WTC11 (cell line): ENCODE measurements at regions not wholly inside any gene's neighbourhood (a gene's known extent, or its start where the extent isn't known, plus 50 kb on each side); places are given as distances from the start of the nearest gene placed in this dataset.

Experiments
- ATAC-seq: fragments of 200-7000 bp; cut with Tn5 transposase; 2 replicates; pipeline ENCODE4 v1.10.0; 2021; ENCODE audit warnings: mild to moderate bottlenecking, moderate library complexity
- CTCF ChIA-PET: fragments of 300-600 bp; sonication (Branson Sonifier 250); formaldehyde crosslinking; loops from one replicate; lab custom pipeline; 2021; ENCODE audit warnings: antibody characterized with exemption; lab: Charles Lee
- POLR2A ChIA-PET: fragments of 350-600 bp; sonication (Branson Sonifier 250); formaldehyde crosslinking; loops from one replicate; lab custom pipeline; 2021; ENCODE audit warnings: antibody characterized with exemption; lab: Charles Lee
- DNase-seq: peaks from one replicate; pipeline ENCODE4 v3.0.0; 2021; ENCODE audit warnings: low spot score
- H3K27ac Mint-ChIP-seq: 2 replicates; pipeline ENCODE4 v1.8.0; 2021; ENCODE audit warnings: mixed read lengths
- H3K27me3 Mint-ChIP-seq: 2 replicates; pipeline ENCODE4 v1.8.0; 2021; ENCODE audit warnings: low read depth, mild to moderate bottlenecking, moderate library complexity, mixed read lengths
- H3K36me3 Mint-ChIP-seq: 2 replicates; pipeline ENCODE4 v1.8.0; 2021; ENCODE audit warnings: mixed read lengths
- H3K4me1 Mint-ChIP-seq: 2 replicates; pipeline ENCODE4 v1.8.0; 2022; ENCODE audit warnings: mixed read lengths
- H3K4me3 Mint-ChIP-seq: 2 replicates; pipeline ENCODE4 v1.8.0; 2021; ENCODE audit warnings: mild to moderate bottlenecking, moderate library complexity, mixed read lengths
- H3K9me3 Mint-ChIP-seq: 2 replicates; pipeline ENCODE4 v1.8.0; 2021; ENCODE audit warnings: mixed read lengths
- AFF4 ChIP-seq: sonication (generic); formaldehyde crosslinking; IDR thresholded peaks from 2 replicates; pipeline ENCODE4 v1.8.1; 2023; ENCODE audit warnings: mild to moderate bottlenecking, missing genetic modification reagents, borderline replicate concordance
- CBFB ChIP-seq: sonication (generic); formaldehyde crosslinking; IDR thresholded peaks from 2 replicates; pipeline ENCODE4 v1.8.1; 2022; ENCODE audit warnings: mild to moderate bottlenecking, low read depth, missing genetic modification reagents
- E2F5 ChIP-seq: sonication (generic); formaldehyde crosslinking; IDR thresholded peaks from 2 replicates; pipeline ENCODE4 v1.8.1; 2022; ENCODE audit warnings: mild to moderate bottlenecking, moderate library complexity, missing genetic modification reagents
- ESRRA ChIP-seq: sonication (generic); formaldehyde crosslinking; IDR thresholded peaks from 2 replicates; pipeline ENCODE4 v1.8.1; 2022; ENCODE audit warnings: mild to moderate bottlenecking, missing genetic modification reagents, borderline replicate concordance
- FOXJ3 ChIP-seq: sonication (generic); formaldehyde crosslinking; IDR thresholded peaks from 2 replicates; pipeline ENCODE4 v1.9.0; 2021; ENCODE audit warnings: missing genetic modification reagents, mild to moderate bottlenecking, borderline replicate concordance
- FOXP1 ChIP-seq: sonication (generic); formaldehyde crosslinking; IDR thresholded peaks from 2 replicates; pipeline ENCODE4 v1.8.0; 2022; ENCODE audit warnings: missing genetic modification reagents, mild to moderate bottlenecking, moderate library complexity, borderline replicate concordance
- GTF2I ChIP-seq: fragments of 250-450 bp; sonication (Bioruptor Pico); conservative IDR thresholded peaks from 2 replicates; pipeline ENCODE4 v1.4.0; 2021; ENCODE audit warnings: mild to moderate bottlenecking
- KAT7 ChIP-seq: sonication (generic); formaldehyde crosslinking; IDR thresholded peaks from 2 replicates; pipeline ENCODE4 v1.8.1; 2023; ENCODE audit warnings: missing genetic modification reagents, mild to moderate bottlenecking, borderline replicate concordance
- MYBL2 ChIP-seq: sonication (generic); formaldehyde crosslinking; IDR thresholded peaks from 2 replicates; pipeline ENCODE4 v1.8.1; 2023; ENCODE audit warnings: mild to moderate bottlenecking, moderate library complexity, missing genetic modification reagents
- NFE2L1 ChIP-seq: sonication (generic); formaldehyde crosslinking; IDR thresholded peaks from 2 replicates; pipeline ENCODE4 v1.8.1; 2023; ENCODE audit warnings: missing genetic modification reagents
- TP53 ChIP-seq: sonication (generic); formaldehyde crosslinking; IDR thresholded peaks from 2 replicates; pipeline ENCODE4 v1.8.1; 2023; ENCODE audit warnings: mild to moderate bottlenecking, missing genetic modification reagents
- ZBTB21 ChIP-seq: sonication (generic); formaldehyde crosslinking; IDR thresholded peaks from 2 replicates; pipeline ENCODE4 v1.8.1; 2023; ENCODE audit warnings: mild to moderate bottlenecking, missing genetic modification reagents, borderline replicate concordance
- ZMAT4 ChIP-seq: fragments of 250-450 bp; sonication (Bioruptor Pico); IDR thresholded peaks from 2 replicates; pipeline ENCODE4 v1.9.0; 2021; ENCODE audit warnings: mild to moderate bottlenecking
- ZNF263 ChIP-seq: sonication (generic); formaldehyde crosslinking; IDR thresholded peaks from 2 replicates; pipeline ENCODE4 v1.8.1; 2022; ENCODE audit warnings: low read depth, mild to moderate bottlenecking, moderate library complexity, missing genetic modification reagents
- ZNF396 ChIP-seq: fragments of 250-450 bp; sonication (Bioruptor Pico); IDR thresholded peaks from 2 replicates; pipeline ENCODE4 v1.8.0; 2021; ENCODE audit warnings: mild to moderate bottlenecking, moderate library complexity, borderline replicate concordance
- TF ChIP-seq, protein P1 (sequence below): fragments of 250-450 bp; sonication (Bioruptor Pico); IDR thresholded peaks from 2 replicates; pipeline ENCODE4 v1.9.0; 2021; ENCODE audit warnings: moderate library complexity, mild to moderate bottlenecking, inconsistent platforms, borderline replicate concordance
- TF ChIP-seq, protein P2 (sequence below): fragments of 200-600 bp; IDR thresholded peaks from 2 replicates; pipeline ENCODE4 v1.8.0; 2022; ENCODE audit warnings: antibody characterized with exemption
- TF ChIP-seq, protein P3 (sequence below): sonication (generic); formaldehyde crosslinking; IDR thresholded peaks from 2 replicates; pipeline ENCODE4 v1.8.0; 2022; ENCODE audit warnings: mild to moderate bottlenecking, missing genetic modification reagents
- TF ChIP-seq, protein P4 (sequence below): fragments of 250-450 bp; sonication (Bioruptor Pico); IDR thresholded peaks from 2 replicates; pipeline ENCODE4 v1.9.0; 2021; ENCODE audit warnings: mild to moderate bottlenecking, borderline replicate concordance
- TF ChIP-seq, protein P5 (sequence below): sonication (generic); formaldehyde crosslinking; conservative IDR thresholded peaks from 2 replicates; pipeline ENCODE4 v1.8.1; 2023; ENCODE audit warnings: mild to moderate bottlenecking, low read depth, missing genetic modification reagents, moderate library complexity

DNA sequence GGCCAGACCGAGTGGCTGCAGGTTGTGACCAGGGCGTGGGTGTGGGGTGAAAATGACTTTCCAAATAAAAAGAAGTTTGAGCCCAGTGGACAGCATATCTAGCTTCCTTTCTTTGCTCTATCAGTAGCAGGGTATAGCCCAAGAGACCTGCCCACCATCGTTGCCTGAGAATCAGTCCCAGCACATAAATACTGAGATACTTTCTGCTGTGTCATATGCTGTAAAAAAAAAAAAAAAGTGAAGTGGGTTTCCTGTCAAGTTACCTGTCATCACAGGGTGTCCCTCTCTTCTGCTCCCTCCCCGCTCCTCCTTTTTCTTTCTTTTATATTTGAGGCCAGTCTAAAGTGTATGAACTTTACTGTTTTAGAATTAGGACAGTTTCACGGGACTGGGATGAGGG lies 330.3 kb upstream of the BOD1L1 start (continued):
- TF ChIP-seq ZMAT4 (CRISPR knock-in tag) (no peak), ZNF396 (CRISPR knock-in tag) (no peak), MYBL2 (CRISPR knock-in tag) (no peak), E2F5 (CRISPR knock-in tag) (no peak)
- TF ChIP-seq, protein P1, sequence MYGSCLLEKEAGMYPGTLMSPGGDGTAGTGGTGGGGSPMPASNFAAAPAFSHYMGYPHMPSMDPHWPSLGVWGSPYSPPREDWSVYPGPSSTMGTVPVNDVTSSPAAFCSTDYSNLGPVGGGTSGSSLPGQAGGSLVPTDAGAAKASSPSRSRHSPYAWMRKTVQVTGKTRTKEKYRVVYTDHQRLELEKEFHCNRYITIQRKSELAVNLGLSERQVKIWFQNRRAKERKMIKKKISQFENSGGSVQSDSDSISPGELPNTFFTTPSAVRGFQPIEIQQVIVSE (CRISPR knock-in tag) = no peak

GRCh38 chr4:13963601-13964000 lies 336.1 kb upstream of the BOD1L1 start:
- no peaks in the 10 kb centered on the region for H3K36me3 Mint-ChIP-seq
- CTCF ChIA-PET = no interaction called here
- no peak for ATAC-seq
- POLR2A ChIA-PET = no interaction called here
- no peak overlapping the region for H3K27ac Mint-ChIP-seq
- peaks cover 9% of the 10 kb centered on the region for H3K4me1 Mint-ChIP-seq
- H3K9me3 Mint-ChIP-seq = no peaks in the 10 kb centered on the region
- H3K27me3 Mint-ChIP-seq = no peaks in the 10 kb centered on the region
- H3K4me3 Mint-ChIP-seq = no peak overlapping the region
- DNase-seq = no peak
- no peak for TF ChIP-seq AFF4 (CRISPR knock-in tag)
- TF ChIP-seq CBFB = no peak
- TF ChIP-seq, protein P2, sequence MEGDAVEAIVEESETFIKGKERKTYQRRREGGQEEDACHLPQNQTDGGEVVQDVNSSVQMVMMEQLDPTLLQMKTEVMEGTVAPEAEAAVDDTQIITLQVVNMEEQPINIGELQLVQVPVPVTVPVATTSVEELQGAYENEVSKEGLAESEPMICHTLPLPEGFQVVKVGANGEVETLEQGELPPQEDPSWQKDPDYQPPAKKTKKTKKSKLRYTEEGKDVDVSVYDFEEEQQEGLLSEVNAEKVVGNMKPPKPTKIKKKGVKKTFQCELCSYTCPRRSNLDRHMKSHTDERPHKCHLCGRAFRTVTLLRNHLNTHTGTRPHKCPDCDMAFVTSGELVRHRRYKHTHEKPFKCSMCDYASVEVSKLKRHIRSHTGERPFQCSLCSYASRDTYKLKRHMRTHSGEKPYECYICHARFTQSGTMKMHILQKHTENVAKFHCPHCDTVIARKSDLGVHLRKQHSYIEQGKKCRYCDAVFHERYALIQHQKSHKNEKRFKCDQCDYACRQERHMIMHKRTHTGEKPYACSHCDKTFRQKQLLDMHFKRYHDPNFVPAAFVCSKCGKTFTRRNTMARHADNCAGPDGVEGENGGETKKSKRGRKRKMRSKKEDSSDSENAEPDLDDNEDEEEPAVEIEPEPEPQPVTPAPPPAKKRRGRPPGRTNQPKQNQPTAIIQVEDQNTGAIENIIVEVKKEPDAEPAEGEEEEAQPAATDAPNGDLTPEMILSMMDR = no peak
- no peak for TF ChIP-seq NFE2L1 (CRISPR knock-in tag)
- TF ChIP-seq ZNF396 (CRISPR knock-in tag) = no peak
- TF ChIP-seq, protein P3, sequence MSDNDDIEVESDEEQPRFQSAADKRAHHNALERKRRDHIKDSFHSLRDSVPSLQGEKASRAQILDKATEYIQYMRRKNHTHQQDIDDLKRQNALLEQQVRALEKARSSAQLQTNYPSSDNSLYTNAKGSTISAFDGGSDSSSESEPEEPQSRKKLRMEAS (CRISPR knock-in tag) = no peak
- no peak for TF ChIP-seq ZNF263 (CRISPR knock-in tag)
- no peak for TF ChIP-seq FOXJ3
- TF ChIP-seq ZMAT4 (CRISPR knock-in tag) = no peak
- no peak for TF ChIP-seq GTF2I (CRISPR knock-in tag)
- no peak for TF ChIP-seq KAT7 (CRISPR knock-in tag)
- no peak for TF ChIP-seq ZBTB21 (CRISPR knock-in tag)
- TF ChIP-seq, protein P4, sequence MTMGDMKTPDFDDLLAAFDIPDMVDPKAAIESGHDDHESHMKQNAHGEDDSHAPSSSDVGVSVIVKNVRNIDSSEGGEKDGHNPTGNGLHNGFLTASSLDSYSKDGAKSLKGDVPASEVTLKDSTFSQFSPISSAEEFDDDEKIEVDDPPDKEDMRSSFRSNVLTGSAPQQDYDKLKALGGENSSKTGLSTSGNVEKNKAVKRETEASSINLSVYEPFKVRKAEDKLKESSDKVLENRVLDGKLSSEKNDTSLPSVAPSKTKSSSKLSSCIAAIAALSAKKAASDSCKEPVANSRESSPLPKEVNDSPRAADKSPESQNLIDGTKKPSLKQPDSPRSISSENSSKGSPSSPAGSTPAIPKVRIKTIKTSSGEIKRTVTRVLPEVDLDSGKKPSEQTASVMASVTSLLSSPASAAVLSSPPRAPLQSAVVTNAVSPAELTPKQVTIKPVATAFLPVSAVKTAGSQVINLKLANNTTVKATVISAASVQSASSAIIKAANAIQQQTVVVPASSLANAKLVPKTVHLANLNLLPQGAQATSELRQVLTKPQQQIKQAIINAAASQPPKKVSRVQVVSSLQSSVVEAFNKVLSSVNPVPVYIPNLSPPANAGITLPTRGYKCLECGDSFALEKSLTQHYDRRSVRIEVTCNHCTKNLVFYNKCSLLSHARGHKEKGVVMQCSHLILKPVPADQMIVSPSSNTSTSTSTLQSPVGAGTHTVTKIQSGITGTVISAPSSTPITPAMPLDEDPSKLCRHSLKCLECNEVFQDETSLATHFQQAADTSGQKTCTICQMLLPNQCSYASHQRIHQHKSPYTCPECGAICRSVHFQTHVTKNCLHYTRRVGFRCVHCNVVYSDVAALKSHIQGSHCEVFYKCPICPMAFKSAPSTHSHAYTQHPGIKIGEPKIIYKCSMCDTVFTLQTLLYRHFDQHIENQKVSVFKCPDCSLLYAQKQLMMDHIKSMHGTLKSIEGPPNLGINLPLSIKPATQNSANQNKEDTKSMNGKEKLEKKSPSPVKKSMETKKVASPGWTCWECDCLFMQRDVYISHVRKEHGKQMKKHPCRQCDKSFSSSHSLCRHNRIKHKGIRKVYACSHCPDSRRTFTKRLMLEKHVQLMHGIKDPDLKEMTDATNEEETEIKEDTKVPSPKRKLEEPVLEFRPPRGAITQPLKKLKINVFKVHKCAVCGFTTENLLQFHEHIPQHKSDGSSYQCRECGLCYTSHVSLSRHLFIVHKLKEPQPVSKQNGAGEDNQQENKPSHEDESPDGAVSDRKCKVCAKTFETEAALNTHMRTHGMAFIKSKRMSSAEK (CRISPR knock-in tag) = no peak
- no peak for TF ChIP-seq TP53 (CRISPR knock-in tag)
- TF ChIP-seq, protein P5, sequence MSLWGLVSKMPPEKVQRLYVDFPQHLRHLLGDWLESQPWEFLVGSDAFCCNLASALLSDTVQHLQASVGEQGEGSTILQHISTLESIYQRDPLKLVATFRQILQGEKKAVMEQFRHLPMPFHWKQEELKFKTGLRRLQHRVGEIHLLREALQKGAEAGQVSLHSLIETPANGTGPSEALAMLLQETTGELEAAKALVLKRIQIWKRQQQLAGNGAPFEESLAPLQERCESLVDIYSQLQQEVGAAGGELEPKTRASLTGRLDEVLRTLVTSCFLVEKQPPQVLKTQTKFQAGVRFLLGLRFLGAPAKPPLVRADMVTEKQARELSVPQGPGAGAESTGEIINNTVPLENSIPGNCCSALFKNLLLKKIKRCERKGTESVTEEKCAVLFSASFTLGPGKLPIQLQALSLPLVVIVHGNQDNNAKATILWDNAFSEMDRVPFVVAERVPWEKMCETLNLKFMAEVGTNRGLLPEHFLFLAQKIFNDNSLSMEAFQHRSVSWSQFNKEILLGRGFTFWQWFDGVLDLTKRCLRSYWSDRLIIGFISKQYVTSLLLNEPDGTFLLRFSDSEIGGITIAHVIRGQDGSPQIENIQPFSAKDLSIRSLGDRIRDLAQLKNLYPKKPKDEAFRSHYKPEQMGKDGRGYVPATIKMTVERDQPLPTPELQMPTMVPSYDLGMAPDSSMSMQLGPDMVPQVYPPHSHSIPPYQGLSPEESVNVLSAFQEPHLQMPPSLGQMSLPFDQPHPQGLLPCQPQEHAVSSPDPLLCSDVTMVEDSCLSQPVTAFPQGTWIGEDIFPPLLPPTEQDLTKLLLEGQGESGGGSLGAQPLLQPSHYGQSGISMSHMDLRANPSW = no peak
- TF ChIP-seq ESRRA (CRISPR knock-in tag) = no peak
- TF ChIP-seq FOXP1 (CRISPR knock-in tag) = no peak
